Right atrium auricular region (tissue), 2 donors: ENCODE measurements at regions not wholly inside any gene's neighbourhood (a gene's known extent, or its start where the extent isn't known, plus 50 kb on each side); places are given as distances from the start of the nearest gene placed in this dataset.

Experiments
- DNase-seq: peaks from one replicate; pipeline ENCODE4 v3.0.0-alpha.2; 2019; ENCODE audit warnings: low spot score
- H3K27ac ChIP-seq, 2 donors: fragments of 200-600 bp; sonication (generic); 1 replicate in 1 of 2; 2 replicates in 1 of 2; pipeline ENCODE4 v1.5.1; 2016 to 2019
- H3K27me3 ChIP-seq, 2 donors: fragments of 200-600 bp; sonication (generic); one replicate each; pipeline versions ENCODE4 v1.5.1 to v1.6.0; 2017 to 2019
- H3K36me3 ChIP-seq: fragments of 200-600 bp; sonication (generic); one replicate; pipeline ENCODE4 v1.5.1; 2016
- H3K4me1 ChIP-seq, 2 donors: fragments of 200-600 bp; sonication (generic); one replicate each; pipeline versions ENCODE4 v1.5.1 to v1.6.0; 2017 to 2019
- H3K4me3 ChIP-seq, 2 donors: fragments of 200-600 bp; sonication (generic); 1 replicate in 1 of 2; 2 replicates in 1 of 2; pipeline ENCODE4 v1.5.1; 2017 to 2019; ENCODE audit warnings: mild to moderate bottlenecking in 1 of 2, moderate library complexity in 1 of 2
- H3K9me3 ChIP-seq, 2 donors: fragments of 200-600 bp; sonication (generic); one replicate each; pipeline ENCODE4 v1.5.1; 2019
- TF ChIP-seq, protein P1 (sequence below), 2 donors: fragments of 200-600 bp; sonication (generic); IDR thresholded peaks; one replicate each; pipeline ENCODE4 v1.5.1; 2019; ENCODE audit warnings: antibody characterized with exemption in 2 of 2

DNA sequence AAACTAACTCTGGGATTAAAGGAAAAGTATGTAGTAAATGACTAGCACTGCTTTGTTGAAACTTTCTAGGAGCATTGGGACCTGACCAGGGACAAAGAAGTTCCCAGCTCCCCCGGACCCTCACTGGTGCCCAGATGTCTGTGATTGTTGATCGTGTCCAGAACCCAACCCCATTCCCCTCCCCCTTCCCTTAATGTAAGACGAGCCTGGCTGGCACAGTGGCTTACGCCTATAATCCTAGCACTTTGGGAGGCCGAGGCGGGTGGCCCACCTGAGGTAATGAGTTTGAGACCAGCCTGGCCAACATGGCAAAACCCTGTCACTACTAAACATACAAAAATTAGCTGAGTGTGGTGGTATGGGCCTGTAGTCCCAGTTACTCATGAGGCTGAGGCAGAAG lies 750.3 kb downstream of the CBLN4 start:
- Histone ChIP-seq H3K27ac (peak overlapping the region in 1 of 2 donors; percentile 67), H3K4me1 (peaks cover 0 to 31% of the 10 kb centered on the region in 2 donors), H3K36me3 (no peaks in the 10 kb centered on the region), H3K4me3 (no peak overlapping the region), H3K27me3 (no peaks in the 10 kb centered on the region), H3K9me3 (no peaks in the 10 kb centered on the region)
- TF ChIP-seq, protein P1, sequence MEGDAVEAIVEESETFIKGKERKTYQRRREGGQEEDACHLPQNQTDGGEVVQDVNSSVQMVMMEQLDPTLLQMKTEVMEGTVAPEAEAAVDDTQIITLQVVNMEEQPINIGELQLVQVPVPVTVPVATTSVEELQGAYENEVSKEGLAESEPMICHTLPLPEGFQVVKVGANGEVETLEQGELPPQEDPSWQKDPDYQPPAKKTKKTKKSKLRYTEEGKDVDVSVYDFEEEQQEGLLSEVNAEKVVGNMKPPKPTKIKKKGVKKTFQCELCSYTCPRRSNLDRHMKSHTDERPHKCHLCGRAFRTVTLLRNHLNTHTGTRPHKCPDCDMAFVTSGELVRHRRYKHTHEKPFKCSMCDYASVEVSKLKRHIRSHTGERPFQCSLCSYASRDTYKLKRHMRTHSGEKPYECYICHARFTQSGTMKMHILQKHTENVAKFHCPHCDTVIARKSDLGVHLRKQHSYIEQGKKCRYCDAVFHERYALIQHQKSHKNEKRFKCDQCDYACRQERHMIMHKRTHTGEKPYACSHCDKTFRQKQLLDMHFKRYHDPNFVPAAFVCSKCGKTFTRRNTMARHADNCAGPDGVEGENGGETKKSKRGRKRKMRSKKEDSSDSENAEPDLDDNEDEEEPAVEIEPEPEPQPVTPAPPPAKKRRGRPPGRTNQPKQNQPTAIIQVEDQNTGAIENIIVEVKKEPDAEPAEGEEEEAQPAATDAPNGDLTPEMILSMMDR (IDR thresholded peaks at IDR 0.05), result no peak
- no peak for DNase-seq

DNA sequence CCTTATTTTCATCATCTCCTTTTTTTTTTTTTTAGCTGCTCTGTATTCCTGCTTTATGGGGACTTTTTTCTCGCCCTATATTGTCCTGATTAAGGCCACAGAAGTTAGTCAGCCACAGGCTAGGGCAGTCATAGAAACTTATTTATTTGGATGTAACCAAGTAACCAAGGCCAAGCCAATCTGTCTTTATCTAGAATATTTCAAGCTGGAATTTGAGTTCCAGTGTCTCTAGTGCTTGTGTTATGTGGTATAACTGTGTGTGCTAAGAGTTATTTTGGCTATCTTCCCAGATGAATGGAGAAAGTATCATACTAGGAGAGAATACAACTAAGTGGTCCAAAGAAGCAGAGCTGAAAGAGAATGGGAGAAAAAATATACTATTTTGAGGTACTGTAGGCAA lies 751.5 kb downstream of the CBLN4 start:
- DNase-seq, result no peak
- no peaks in the 10 kb centered on the region for H3K36me3 ChIP-seq
- peak overlapping the region in 1 of 2 donors; percentile 67 for H3K27ac ChIP-seq
- H3K27me3 ChIP-seq, result no peaks in the 10 kb centered on the region
- H3K4me3 ChIP-seq, result no peak overlapping the region
- peaks cover 0 to 31% of the 10 kb centered on the region in 2 donors for H3K4me1 ChIP-seq
- TF ChIP-seq, protein P1 (IDR thresholded peaks at IDR 0.05), result no peak
- H3K9me3 ChIP-seq, result no peaks in the 10 kb centered on the region

DNA sequence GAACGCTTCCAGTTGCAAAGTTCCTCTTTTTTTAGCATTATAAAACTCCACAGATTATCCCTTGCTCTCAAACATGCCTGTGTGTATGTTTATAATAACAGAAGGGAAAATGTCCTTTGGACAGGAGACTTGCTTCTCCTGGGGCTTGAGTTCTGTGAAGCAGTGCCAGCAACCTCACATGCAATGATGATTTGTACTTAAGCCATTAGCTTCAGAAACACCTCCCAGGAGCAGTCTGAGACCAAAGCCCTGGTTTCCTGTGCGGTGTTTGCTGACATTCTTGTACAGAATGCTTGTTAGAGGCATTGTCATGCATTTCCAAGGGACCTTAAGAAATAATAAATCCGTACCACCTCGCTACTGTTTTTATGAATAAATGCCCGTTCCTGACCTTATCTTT lies 752.8 kb downstream of the CBLN4 start:
- H3K27ac ChIP-seq, result peak overlapping the region; percentile 31 to 67
- no peak for DNase-seq
- H3K4me1 ChIP-seq, result peaks cover 0 to 31% of the 10 kb centered on the region in 2 donors
- TF ChIP-seq, protein P1 (IDR thresholded peaks at IDR 0.05), result no peak
- H3K4me3 ChIP-seq, result no peak overlapping the region
- no peaks in the 10 kb centered on the region for H3K27me3 ChIP-seq
- no peaks in the 10 kb centered on the region for H3K36me3 ChIP-seq
- no peaks in the 10 kb centered on the region for H3K9me3 ChIP-seq

DNA sequence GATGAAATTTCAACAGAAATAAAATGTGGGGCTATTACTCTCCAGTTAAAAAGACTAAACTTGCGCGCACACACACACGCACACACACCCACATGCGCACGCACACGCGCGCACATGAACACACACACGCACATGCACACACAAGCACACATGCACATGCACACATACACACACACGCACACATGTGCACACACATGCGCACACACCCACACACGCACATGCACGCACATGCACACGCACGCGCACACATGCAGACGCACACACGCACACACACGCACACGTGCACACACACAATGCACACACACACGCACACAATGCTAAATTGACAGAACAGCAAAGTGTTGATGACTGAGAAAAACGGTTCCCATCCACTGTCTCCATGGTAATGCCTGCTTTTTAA lies 754.1 kb downstream of the CBLN4 start:
- Histone ChIP-seq H3K27ac (no peak overlapping the region), H3K4me3 (no peak overlapping the region), H3K9me3 (no peaks in the 10 kb centered on the region), H3K27me3 (no peaks in the 10 kb centered on the region), H3K4me1 (peaks cover 0 to 31% of the 10 kb centered on the region in 2 donors), H3K36me3 (no peaks in the 10 kb centered on the region)
- TF ChIP-seq, protein P1 (IDR thresholded peaks at IDR 0.05), result no peak
- no peak for DNase-seq

DNA sequence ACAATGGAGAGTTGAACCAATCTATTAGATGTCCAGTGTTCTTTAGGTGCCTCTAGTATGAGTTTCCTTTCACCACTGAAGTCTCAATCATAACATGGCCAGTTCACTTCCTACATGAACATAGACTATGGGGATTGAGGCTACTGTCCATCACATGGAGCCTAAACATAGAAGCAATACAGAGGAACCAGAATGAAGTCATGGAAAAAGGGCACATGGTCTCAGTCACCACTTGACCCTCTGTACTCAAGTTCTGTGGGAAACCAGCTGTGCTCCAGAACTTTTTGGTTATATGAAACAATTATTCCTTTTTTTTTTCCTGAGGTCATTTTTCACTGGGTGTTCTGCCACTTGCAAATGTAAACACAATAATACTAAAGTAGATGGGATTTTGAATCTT lies 762.5 kb downstream of the CBLN4 start:
- TF ChIP-seq, protein P1 (IDR thresholded peaks at IDR 0.05), result no peak
- no peak for DNase-seq
- Histone ChIP-seq H3K27ac (no peak overlapping the region), H3K9me3 (no peaks in the 10 kb centered on the region), H3K4me3 (no peak overlapping the region), H3K36me3 (no peaks in the 10 kb centered on the region), H3K27me3 (no peaks in the 10 kb centered on the region), H3K4me1 (no peaks in the 10 kb centered on the region)

DNA sequence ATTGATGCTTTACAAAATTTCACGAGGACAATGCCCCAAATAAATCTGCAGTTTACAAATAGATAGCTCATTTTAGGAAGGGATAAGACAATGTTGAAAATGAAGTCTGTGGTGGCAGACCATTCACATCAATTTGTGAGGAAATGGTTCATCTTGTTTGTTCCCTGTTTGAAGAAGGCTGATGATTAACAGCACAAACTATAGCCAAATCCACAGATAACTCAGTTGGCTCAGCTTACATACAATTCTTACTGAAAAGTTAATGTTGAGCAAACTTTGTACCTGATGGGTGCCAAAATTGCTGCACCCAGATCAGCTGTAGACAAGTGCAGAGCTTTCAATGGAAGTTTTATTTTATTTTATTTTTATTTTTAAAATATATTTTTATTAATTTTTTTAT lies 763.9 kb downstream of the DOK5 start:
- H3K4me1 ChIP-seq, result no peaks in the 10 kb centered on the region
- H3K4me3 ChIP-seq, result no peak overlapping the region
- H3K36me3 ChIP-seq, result no peaks in the 10 kb centered on the region
- no peaks in the 10 kb centered on the region for H3K9me3 ChIP-seq
- DNase-seq, result no peak
- H3K27me3 ChIP-seq, result no peaks in the 10 kb centered on the region
- no peak overlapping the region for H3K27ac ChIP-seq
- TF ChIP-seq, protein P1 (IDR thresholded peaks at IDR 0.05), result no peak
